Esophagus (tissue), 2 donors: ENCODE measurements at regions not wholly inside any gene's neighbourhood (a gene's known extent, or its start where the extent isn't known, plus 50 kb on each side); places are given as distances from the start of the nearest gene placed in this dataset.

Experiments
- H3K27ac ChIP-seq, 2 donors: one replicate each; pipeline ENCODE4 v1.5.1; 2013; ENCODE audit warnings: low read depth in 2 of 2, mild to moderate bottlenecking in 2 of 2, inconsistent platforms in 1 of 2, low read length in 1 of 2, moderate library complexity in 1 of 2
- H3K27me3 ChIP-seq, 2 donors: one replicate each; pipeline ENCODE4 v1.6.1; 2013; ENCODE audit warnings: low read length in 2 of 2, control low read depth in 1 of 2, mild to moderate bottlenecking in 1 of 2; ENCODE audit not compliant: insufficient read depth in 2 of 2, control insufficient read depth in 1 of 2
- H3K36me3 ChIP-seq, 2 donors: one replicate each; pipeline ENCODE4 v1.6.1; 2013; ENCODE audit warnings: low read length in 1 of 2; ENCODE audit not compliant: control insufficient read depth in 2 of 2, insufficient read depth in 2 of 2
- H3K4me1 ChIP-seq, 2 donors: one replicate each; pipeline ENCODE4 v1.6.1; 2013; ENCODE audit warnings: low read length in 1 of 2; ENCODE audit not compliant: control insufficient read depth in 2 of 2, insufficient read depth in 2 of 2
- H3K4me3 ChIP-seq, 2 donors: one replicate each; pipeline ENCODE4 v1.5.1; 2013; ENCODE audit warnings: low read length in 2 of 2, mild to moderate bottlenecking in 2 of 2, low read depth in 1 of 2, moderate library complexity in 1 of 2
- H3K9me3 ChIP-seq, 2 donors: one replicate each; pipeline ENCODE4 v1.6.1; 2013; ENCODE audit warnings: mild to moderate bottlenecking in 2 of 2, low read depth in 1 of 2, low read length in 1 of 2, moderate library complexity in 1 of 2; ENCODE audit not compliant: control insufficient read depth in 2 of 2, insufficient read depth in 1 of 2
- WGBS, 2 donors: extraction: QIAGEN DNeasy Blood & Tissue Kit; methylation state at CpG; one replicate each; pipeline ENCODE4 v1.1.7; 2013; 5-methylcytosine and 5-hydroxymethylcytosine counted together
- donor health status: healthy with polysubstance abuse.
- donor health status: Bipolar disorder and iron deficiency.

- Histone ChIP-seq H3K4me1 (no peaks in the 10 kb centered on the region), H3K9me3 (no peaks in the 10 kb centered on the region), H3K27me3 (no peaks in the 10 kb centered on the region), H3K36me3 (no peaks in the 10 kb centered on the region), H3K27ac (no peak overlapping the region), H3K4me3 (no peak overlapping the region)
- 82 to 96% methylated on average over 3 of the region's 3 CpGs for WGBS, 2 donors
These were observed 518.0 kb upstream of the MEF2C start for GRCh38 chr5:89401012-89401411.

GRCh38 chr5:89399548-89399947, 516.6 kb upstream of the MEF2C start:
- no peak overlapping the region for H3K27ac ChIP-seq
- H3K9me3 ChIP-seq = no peaks in the 10 kb centered on the region
- no peaks in the 10 kb centered on the region for H3K36me3 ChIP-seq
- no peaks in the 10 kb centered on the region for H3K4me1 ChIP-seq
- WGBS, 2 donors = 31 to 61% methylated on average over 1 of the region's 1 CpG
- no peak overlapping the region for H3K4me3 ChIP-seq
- no peaks in the 10 kb centered on the region for H3K27me3 ChIP-seq

- Histone ChIP-seq H3K27ac (no peak overlapping the region), H3K4me1 (no peaks in the 10 kb centered on the region), H3K36me3 (no peaks in the 10 kb centered on the region), H3K27me3 (no peaks in the 10 kb centered on the region), H3K9me3 (no peaks in the 10 kb centered on the region), H3K4me3 (no peak overlapping the region)
- WGBS, 2 donors = 80 to 82% methylated on average over 1 of the region's 1 CpG
These were observed 514.1 kb upstream of the MEF2C start for GRCh38 chr5:89397096-89397495.

GRCh38 chr5:89396278-89396954, 513.4 kb upstream of the MEF2C start:
- no peaks in the 10 kb centered on the region for H3K27me3 ChIP-seq
- no peaks in the 10 kb centered on the region for H3K4me1 ChIP-seq
- H3K36me3 ChIP-seq = no peaks in the 10 kb centered on the region
- peak overlapping the region in 1 of 2 donors; percentile 3 for H3K27ac ChIP-seq
- 22 to 33% methylated on average over 2 of the region's 2 CpGs for WGBS, 2 donors
- no peak overlapping the region for H3K4me3 ChIP-seq
- no peaks in the 10 kb centered on the region for H3K9me3 ChIP-seq

GRCh38 chr5:89395111-89395510, 512.1 kb upstream of the MEF2C start:
- Histone ChIP-seq H3K27ac (no peak overlapping the region), H3K36me3 (no peaks in the 10 kb centered on the region), H3K9me3 (no peaks in the 10 kb centered on the region), H3K4me1 (no peaks in the 10 kb centered on the region), H3K27me3 (no peaks in the 10 kb centered on the region), H3K4me3 (no peak overlapping the region)

GRCh38 chr5:89388872-89389271, 505.9 kb upstream of the MEF2C start:
- no peaks in the 10 kb centered on the region for H3K4me1 ChIP-seq
- H3K27ac ChIP-seq = no peak overlapping the region
- H3K4me3 ChIP-seq = no peak overlapping the region
- 76 to 78% methylated on average over 2 of the region's 2 CpGs for WGBS, 2 donors
- no peaks in the 10 kb centered on the region for H3K27me3 ChIP-seq
- H3K36me3 ChIP-seq = no peaks in the 10 kb centered on the region
- no peaks in the 10 kb centered on the region for H3K9me3 ChIP-seq

DNA sequence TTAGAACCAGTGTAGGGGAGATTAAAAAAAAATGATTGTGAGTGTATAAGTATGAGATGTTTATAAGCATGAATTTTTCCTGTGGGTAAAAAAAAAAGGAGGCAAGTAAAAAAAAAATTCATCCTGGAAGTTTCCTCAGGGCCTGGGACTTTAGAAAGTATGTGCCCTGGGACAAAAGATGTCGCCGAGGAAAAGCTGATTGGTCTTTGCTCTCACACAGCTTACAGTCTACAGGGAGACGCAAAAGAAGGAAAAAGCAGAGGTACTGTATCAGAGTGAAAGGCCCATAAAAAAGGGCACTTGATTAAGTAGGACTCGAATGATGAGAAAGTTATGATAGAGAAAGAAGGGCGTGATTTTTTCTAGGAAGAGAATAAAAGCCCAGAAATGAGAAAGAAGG, 501.4 kb upstream of the MEF2C start:
- 86 to 91% methylated on average over 5 of the region's 5 CpGs for WGBS, 2 donors
- no peaks in the 10 kb centered on the region for H3K9me3 ChIP-seq
- H3K27me3 ChIP-seq = no peaks in the 10 kb centered on the region
- H3K4me3 ChIP-seq = no peak overlapping the region
- H3K4me1 ChIP-seq = no peaks in the 10 kb centered on the region
- no peak overlapping the region for H3K27ac ChIP-seq
- no peaks in the 10 kb centered on the region for H3K36me3 ChIP-seq

GRCh38 chr5:89380635-89381034, 497.7 kb upstream of the MEF2C start:
- Histone ChIP-seq H3K36me3 (no peaks in the 10 kb centered on the region), H3K4me1 (no peaks in the 10 kb centered on the region), H3K9me3 (no peaks in the 10 kb centered on the region), H3K27me3 (no peaks in the 10 kb centered on the region), H3K4me3 (no peak overlapping the region), H3K27ac (no peak overlapping the region)

GRCh38 chr5:89377767-89378455, 494.9 kb upstream of the MEF2C start:
- Histone ChIP-seq H3K36me3 (no peaks in the 10 kb centered on the region), H3K4me3 (no peak overlapping the region), H3K27me3 (no peaks in the 10 kb centered on the region), H3K27ac (no peak overlapping the region), H3K9me3 (no peaks in the 10 kb centered on the region), H3K4me1 (no peaks in the 10 kb centered on the region)
- WGBS, 2 donors = 68 to 74% methylated on average over 13 of the region's 13 CpGs

DNA sequence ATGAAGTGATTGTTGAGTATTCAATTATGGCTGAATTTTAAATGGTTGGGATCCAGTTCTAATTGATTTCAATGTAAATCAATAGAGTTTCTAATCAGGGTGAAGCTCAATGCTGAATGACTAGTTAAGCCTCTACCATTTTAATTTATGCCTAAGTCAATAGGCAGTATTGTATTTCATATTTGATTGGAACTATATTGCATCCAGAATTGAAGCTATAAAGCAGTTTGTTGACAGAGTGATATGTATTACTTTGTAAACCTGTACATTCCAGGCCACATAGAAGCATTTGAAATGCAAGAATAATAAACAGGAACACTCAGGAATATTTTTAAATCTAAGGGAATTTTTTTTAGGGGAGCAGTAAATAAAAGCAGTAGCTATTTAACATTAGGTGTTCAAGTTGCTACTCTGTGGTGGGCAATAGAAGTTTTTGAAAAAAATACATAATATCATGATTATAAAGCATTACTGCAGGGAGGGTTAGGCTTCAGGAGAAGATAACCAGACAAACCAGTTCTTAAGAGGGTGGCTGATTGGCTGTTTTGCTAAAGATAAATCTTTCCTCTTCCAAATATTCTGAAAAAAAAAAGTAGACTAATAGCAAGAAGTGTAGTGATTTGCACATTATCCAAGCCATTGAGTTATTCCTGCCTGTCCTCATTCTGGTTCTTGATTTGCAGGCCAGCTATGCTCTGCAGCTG, 492.0 kb upstream of the MEF2C start:
- Histone ChIP-seq H3K9me3 (no peaks in the 10 kb centered on the region), H3K27me3 (no peaks in the 10 kb centered on the region), H3K36me3 (no peaks in the 10 kb centered on the region), H3K4me1 (no peaks in the 10 kb centered on the region), H3K4me3 (no peak overlapping the region), H3K27ac (no peak overlapping the region)
